AG20443 (cell line): ENCODE measurements at regions not wholly inside any gene's neighbourhood (a gene's known extent, or its start where the extent isn't known, plus 50 kb on each side); places are given as distances from the start of the nearest gene placed in this dataset.
"Not testable (repeated sequence)": the region's sequence is repeated elsewhere in the genome, so short reads cannot be mapped to it uniquely, and the experiment has no call there.

Source experiments
- DNase-seq: peaks from one replicate; pipeline ENCODE4 v3.0.0; 2012; ENCODE audit warnings: low spot score, mixed read lengths

DNA sequence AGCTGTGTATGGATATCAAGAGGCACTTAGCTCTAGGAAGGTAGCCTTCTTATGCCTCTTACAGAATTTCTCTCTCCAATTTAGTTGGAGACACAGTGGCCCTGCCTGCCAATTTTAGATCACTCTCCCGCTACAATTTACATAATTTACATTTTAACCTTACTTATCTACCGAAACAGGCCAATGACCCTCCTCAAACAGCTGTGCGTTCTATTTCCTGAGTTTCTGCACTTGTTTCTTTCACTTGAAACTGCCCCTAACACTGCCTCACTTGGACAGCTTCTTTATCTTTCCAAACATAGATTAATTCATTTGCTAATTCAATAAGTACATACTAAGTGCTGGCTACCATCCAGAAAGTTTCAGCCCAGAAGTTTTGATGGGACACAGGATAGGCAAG, 52.9 kb upstream of the HDDC2 start:
- no peak for DNase-seq

DNA sequence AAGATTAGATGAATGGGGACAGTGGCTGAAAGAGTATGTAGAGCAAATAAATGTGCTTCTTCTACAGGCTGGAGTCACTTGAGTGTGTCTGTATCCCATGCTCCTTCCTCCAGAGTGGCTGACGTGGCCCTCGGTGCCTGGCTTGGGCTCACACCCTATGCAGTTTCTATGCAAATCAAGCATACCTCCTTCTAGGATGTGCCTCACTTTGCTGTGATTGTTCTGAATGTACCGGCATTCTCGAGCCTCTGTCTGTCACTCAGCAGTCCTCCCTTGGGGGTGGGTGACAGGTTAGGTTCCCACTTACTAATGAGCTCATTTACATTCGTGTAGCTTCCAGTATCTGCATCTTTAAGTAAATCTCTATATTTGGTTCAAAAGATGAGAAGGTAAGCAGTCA, 55.1 kb upstream of the HDDC2 start:
- no peak for DNase-seq

- no peak for DNase-seq
Measured at GRCh38 chr6:125357515-125358256, 55.9 kb upstream of the HDDC2 start.

DNA sequence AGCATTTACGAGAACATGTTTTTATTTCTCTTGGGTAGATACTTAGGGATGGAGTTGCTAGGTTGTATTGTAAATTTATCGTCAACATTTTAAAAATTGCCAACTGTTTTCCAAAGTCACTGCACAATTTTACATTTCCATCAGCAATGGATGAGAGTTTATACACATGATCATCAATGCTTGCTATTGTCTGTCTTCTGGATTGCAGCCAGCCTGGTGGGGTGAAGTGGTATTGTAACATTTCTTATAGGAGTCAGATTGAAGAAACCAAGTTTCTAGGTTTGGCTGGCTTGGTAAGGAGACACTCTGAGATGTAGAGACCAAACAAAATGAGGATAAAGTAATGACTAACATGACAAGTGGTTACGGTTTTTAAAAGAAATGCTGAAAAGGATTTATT, 57.1 kb upstream of the HDDC2 start:
- DNase-seq, result no peak

GRCh38 chr6:125361868-125362267, 60.1 kb upstream of the HDDC2 start:
- no peak for DNase-seq

DNA sequence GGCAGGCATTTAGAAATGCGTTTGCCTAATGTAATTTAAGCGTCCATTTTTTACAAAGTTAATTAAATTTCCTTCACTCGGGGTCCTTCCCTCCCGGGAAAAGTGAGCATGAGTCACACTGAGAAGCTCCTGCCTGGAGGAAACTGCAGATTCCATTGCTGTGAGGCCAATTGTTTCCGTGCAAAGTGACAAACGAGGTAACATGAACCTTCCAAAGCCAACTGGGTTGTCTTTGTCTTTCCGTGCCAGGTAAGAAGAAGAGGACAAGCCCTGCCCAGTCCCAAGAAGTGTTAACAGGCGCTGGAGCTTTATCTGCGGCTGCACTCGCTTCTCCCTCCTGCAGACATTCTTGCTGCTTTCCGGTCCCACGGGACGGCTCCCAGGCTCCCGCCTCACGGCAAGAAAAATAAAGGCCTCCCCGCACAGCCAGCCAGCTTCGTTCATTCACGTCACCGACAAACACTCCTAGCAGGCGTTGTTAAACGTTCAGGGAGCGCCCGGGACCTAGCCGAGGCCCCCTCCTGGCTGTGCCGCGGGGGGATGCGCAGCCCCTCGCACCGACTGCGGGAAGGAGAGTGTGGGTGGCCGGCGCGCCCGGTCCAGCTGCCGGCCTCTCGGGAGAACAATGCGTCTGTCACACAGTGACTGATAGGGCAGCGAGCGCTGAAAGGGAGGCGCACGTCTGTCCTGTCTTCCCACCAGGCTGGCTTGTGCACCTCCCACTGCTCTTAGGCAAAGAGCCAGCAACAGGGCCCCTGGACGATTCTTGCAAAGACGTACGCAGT, 61.5 kb upstream of the HDDC2 start:
- DNase-seq, result peak; percentile 26

DNA sequence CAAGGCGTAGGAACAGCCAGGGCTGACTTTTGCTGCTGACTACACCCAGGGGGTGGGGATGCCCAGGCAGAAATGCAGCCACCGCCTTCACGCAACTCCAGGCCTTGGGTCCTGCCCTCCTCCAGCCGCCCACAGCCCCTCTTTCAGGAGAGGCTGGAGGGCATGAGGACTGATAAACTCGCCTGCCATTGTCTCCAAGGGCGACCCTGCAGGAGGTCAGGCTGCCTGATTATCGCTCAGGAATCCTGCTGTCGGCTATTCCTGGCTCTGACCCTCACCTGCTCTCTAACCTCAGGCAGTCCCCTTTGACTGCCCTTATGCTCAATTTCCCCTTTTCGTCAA, 62.0 kb upstream of the HDDC2 start:
- no peak for DNase-seq

DNA sequence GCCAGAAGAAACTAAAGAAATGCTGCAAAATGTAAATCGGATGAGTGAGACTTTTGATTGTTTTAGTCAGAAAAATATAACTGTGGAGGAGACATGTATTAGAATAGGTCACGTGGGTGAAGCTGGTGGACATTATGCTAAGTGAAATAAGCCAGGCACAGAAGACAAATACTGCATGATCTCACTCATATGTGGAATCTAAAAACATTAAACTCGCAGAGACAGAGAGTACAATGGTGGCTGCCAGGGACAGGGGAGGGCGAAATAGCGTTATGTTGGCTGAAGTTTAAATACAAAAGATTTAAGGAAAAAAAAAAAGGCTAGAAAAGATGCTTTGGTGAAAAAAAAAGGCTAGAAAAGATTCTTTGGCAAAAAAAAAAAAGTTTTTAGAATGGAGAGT, 63.5 kb upstream of the HDDC2 start:
- no peak for DNase-seq

DNA sequence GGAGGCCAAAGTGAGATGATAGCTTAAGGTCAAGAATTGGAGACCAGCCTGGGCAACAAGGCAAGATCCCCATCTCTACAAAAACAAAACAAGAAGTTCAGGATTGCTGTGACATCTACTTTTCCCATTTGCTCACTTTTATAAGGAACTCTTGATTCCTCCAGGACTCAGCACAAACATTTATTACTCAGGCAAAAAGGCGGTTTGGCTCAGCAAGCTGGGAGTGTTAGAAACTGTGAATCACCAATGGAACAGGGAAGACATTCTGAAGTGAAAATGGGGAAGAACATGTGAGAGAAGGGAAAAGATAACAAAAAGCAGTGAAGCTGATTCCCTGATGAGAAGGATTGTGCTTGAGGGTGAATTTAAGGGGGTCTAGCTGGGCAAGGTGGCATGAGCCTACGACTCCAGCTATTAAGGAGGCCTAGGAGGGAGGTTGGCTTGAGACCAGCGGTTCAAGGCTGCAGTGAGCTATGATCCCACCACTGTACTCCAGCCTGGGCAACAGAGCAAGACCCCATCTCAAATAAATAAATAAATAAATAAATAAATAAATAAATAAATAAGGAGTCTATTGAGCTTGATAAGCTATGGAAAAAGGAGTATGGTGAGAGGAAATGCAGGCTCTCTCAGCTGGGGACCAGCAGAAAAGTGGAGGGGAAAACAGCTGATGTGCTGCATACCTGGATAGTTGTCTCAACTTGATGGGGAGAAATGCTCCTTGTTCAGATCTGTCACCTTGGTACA, 65.4 kb upstream of the HDDC2 start:
- DNase-seq, result no peak

- DNase-seq, result no peak
Measured at GRCh38 chr6:125370343-125370742, 68.6 kb upstream of the HDDC2 start.

DNA sequence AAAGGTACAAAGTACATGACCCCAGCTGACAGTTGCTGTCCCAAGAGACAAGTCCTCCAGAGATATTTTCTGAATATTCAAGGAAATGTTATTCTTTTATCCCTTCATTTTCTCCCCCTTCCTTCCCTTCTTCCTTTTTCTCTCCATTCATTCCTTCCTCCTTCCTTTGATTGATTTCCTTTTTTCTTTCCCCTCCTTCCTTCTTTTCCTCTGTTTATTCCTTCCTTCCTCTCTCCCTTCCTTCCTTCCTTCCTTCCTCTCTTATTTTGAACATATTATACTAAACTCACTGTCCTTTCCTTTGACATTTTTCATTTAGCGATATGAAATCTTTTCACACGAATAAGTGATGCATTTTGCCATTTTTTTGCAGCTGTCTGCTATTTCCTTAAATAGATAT, 73.2 kb upstream of the HDDC2 start:
- DNase-seq, result no peak

- no peak for DNase-seq
Measured at GRCh38 chr6:125375821-125376220, 74.1 kb upstream of the HDDC2 start.

- peak; percentile 30 for DNase-seq
Measured at GRCh38 chr6:125377621-125378020, 75.9 kb upstream of the HDDC2 start.

- DNase-seq, result no peak
Measured at GRCh38 chr6:125379174-125379573, 77.4 kb upstream of the HDDC2 start.

GRCh38 chr6:125380474-125380873, 78.7 kb upstream of the HDDC2 start:
- DNase-seq, result no peak

- not testable (repeated sequence) for DNase-seq
Measured at GRCh38 chr6:125386337-125386736, 84.6 kb upstream of the HDDC2 start.

DNA sequence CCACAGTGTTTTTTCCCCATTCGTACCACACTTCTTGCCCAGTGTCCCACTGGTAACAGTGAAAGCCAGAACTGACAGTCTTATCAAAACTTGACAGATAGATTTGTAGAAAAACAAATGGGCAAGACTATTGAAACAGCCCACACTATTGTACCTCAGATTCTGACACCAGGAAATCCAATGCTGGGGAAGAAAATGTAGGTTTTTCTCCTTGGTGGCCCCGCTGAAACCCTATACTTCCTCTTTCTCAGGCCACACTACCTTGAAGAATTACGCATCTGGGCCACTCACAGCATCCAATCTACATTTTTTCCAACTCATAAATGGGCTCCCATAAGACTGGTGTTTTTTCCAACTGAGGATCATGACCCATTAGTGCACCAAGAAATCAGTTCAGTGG, 90.9 kb upstream of the HDDC2 start:
- DNase-seq, result no peak

DNA sequence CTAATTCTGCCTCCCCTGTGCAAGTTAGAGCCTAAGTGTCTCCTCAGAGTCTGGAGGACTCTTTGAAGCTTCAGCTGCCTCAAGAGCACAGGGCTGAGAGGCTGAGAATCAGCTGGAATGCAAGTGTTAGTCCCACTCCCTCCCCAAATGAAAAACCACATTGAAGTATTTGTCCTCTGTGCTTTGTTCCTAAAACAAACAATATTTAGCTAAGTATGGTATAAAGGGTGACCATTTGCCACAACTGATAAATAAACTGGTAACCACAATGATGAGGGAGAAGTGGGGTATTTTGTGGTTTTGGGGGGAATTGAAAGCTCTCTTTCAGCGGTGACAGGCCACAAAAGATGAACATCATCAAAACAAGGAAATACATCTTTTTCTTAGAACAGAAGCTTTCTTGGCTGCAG, 91.7 kb upstream of the HDDC2 start:
- DNase-seq, result no peak

- DNase-seq, result no peak
Measured at GRCh38 chr6:125406741-125407140, 105.0 kb upstream of the HDDC2 start.

DNA sequence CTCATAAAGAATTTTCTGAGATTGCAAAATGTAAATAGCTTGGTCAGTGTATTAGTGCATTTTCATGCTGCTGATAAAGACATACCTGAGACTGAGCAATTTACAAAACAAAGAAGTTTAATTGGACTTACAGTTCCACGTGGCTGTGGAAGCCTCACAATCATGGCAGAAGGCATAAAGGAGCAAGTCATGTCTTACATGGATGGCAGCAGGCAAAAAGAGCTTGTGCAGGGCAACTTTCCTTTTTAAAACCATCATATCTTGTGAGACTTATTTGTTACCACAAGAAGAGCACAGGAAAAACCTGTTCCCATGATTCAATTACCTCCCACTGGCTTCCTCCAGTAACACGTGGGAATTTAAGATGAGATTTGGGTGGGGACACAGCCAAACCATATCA, 112.7 kb upstream of the HDDC2 start:
- DNase-seq, result no peak

GRCh38 chr6:125415913-125416312, 114.1 kb upstream of the HDDC2 start:
- no peak for DNase-seq

GRCh38 chr6:125421836-125422235, 120.1 kb upstream of the HDDC2 start:
- DNase-seq, result peak; percentile 25

- DNase-seq, result no peak
Measured at GRCh38 chr6:125423047-125423446, 121.3 kb upstream of the HDDC2 start.
